ENCODE measurements at regions not wholly inside any gene's neighbourhood (a gene's known extent, or its start where the extent isn't known, plus 50 kb on each side); places are given as distances from the start of the nearest gene placed in this dataset.
"Not testable (repeated sequence)": the region's sequence is repeated elsewhere in the genome, so short reads cannot be mapped to it uniquely, and the experiment has no call there.

GRCh38 chr5:1953710-1954109 lies 71.0 kb upstream of the IRX4 start:
- TF ChIP-seq POLR2A, CTCF, EP300 (IDR thresholded peaks at IDR 0.05): not testable (repeated sequence)
